ENCODE measurements at regions not wholly inside any gene's neighbourhood (a gene's known extent, or its start where the extent isn't known, plus 50 kb on each side); places are given as distances from the start of the nearest gene placed in this dataset.

- Mint-ChIP-seq H3K9me3 (no peaks in the 10 kb centered on the region), H3K36me3 (ENCODE audit: low read depth) (no peaks in the 10 kb centered on the region), H3K27ac (no peak overlapping the region), H3K4me3 (no peak overlapping the region), H3K4me1 (no peaks in the 10 kb centered on the region), H3K27me3 (no peaks in the 10 kb centered on the region)
- ChIA-PET CTCF (no interaction called here), POLR2A (no interaction called here)
- no peak for DNase-seq
Measured at GRCh38 chr9:4413856-4414255, 76.4 kb upstream of the SLC1A1 start.

GRCh38 chr9:4404156-4404555 is 86.1 kb upstream of the SLC1A1 start:
- CTCF ChIA-PET, result no interaction called here
- H3K36me3 Mint-ChIP-seq (ENCODE audit: low read depth), result peaks cover 2% of the 10 kb centered on the region
- peaks cover 2% of the 10 kb centered on the region for H3K27me3 Mint-ChIP-seq
- no peak overlapping the region for H3K4me3 Mint-ChIP-seq
- no peak for DNase-seq
- H3K9me3 Mint-ChIP-seq, result peaks cover 24% of the 10 kb centered on the region
- POLR2A ChIA-PET, result no interaction called here
- no peaks in the 10 kb centered on the region for H3K4me1 Mint-ChIP-seq
- H3K27ac Mint-ChIP-seq, result no peak overlapping the region

GRCh38 chr9:4402501-4402900 is 87.8 kb upstream of the SLC1A1 start:
- Mint-ChIP-seq H3K4me1 (no peaks in the 10 kb centered on the region), H3K27me3 (peaks cover 2% of the 10 kb centered on the region), H3K36me3 (ENCODE audit: low read depth) (peaks cover 2% of the 10 kb centered on the region), H3K4me3 (no peak overlapping the region), H3K27ac (no peak overlapping the region), H3K9me3 (peaks cover 24% of the 10 kb centered on the region)
- DNase-seq, result no peak
- CTCF ChIA-PET, result interaction anchor here (0.9 kb wide), 1 partner anchor 79 kb away, joined by 3 read pairs; no protein-coding TSS in a partner anchor
- POLR2A ChIA-PET, result no interaction called here

GRCh38 chr9:4400731-4401130 is 89.5 kb upstream of the SLC1A1 start:
- Mint-ChIP-seq H3K36me3 (ENCODE audit: low read depth) (peaks cover 2% of the 10 kb centered on the region), H3K4me1 (no peaks in the 10 kb centered on the region), H3K27me3 (peaks cover 4% of the 10 kb centered on the region), H3K27ac (no peak overlapping the region), H3K4me3 (no peak overlapping the region), H3K9me3 (peaks cover 21% of the 10 kb centered on the region)
- DNase-seq, result no peak
- ChIA-PET CTCF (interaction anchor here (0.5 to 0.7 kb wide), 2 partner anchors 34 to 60 kb away, joined by 3 read pairs; no protein-coding TSS in a partner anchor), POLR2A (no interaction called here)

GRCh38 chr9:4397917-4398316 is 92.4 kb upstream of the SLC1A1 start:
- ChIA-PET CTCF (no interaction called here), POLR2A (no interaction called here)
- Mint-ChIP-seq H3K27ac (no peak overlapping the region), H3K4me3 (no peak overlapping the region), H3K36me3 (ENCODE audit: low read depth) (peaks cover 2% of the 10 kb centered on the region), H3K9me3 (peaks cover 10% of the 10 kb centered on the region), H3K27me3 (peaks cover 2% of the 10 kb centered on the region), H3K4me1 (no peaks in the 10 kb centered on the region)
- no peak for DNase-seq

GRCh38 chr9:4393806-4394523 is 94.1 kb upstream of the GLIS3 start:
- POLR2A ChIA-PET, result no interaction called here
- no peaks in the 10 kb centered on the region for H3K9me3 Mint-ChIP-seq
- CTCF ChIA-PET, result interaction anchor here (1.1 kb wide), 1 partner anchor 12 kb away, joined by 3 read pairs; no protein-coding TSS in a partner anchor
- no peak for DNase-seq
- no peaks in the 10 kb centered on the region for H3K4me1 Mint-ChIP-seq
- H3K27ac Mint-ChIP-seq, result no peak overlapping the region
- peaks cover 2% of the 10 kb centered on the region for H3K27me3 Mint-ChIP-seq
- no peak overlapping the region for H3K4me3 Mint-ChIP-seq
- no peaks in the 10 kb centered on the region for H3K36me3 Mint-ChIP-seq (ENCODE audit: low read depth)

GRCh38 chr9:4389755-4390154 is 89.9 kb upstream of the GLIS3 start:
- CTCF ChIA-PET, result no interaction called here
- H3K4me1 Mint-ChIP-seq, result no peaks in the 10 kb centered on the region
- no peak overlapping the region for H3K4me3 Mint-ChIP-seq
- no peaks in the 10 kb centered on the region for H3K36me3 Mint-ChIP-seq (ENCODE audit: low read depth)
- H3K27me3 Mint-ChIP-seq, result no peaks in the 10 kb centered on the region
- H3K9me3 Mint-ChIP-seq, result no peaks in the 10 kb centered on the region
- no peak for DNase-seq
- POLR2A ChIA-PET, result no interaction called here
- no peak overlapping the region for H3K27ac Mint-ChIP-seq

GRCh38 chr9:4389003-4389402 is 89.1 kb upstream of the GLIS3 start:
- Mint-ChIP-seq H3K4me3 (no peak overlapping the region), H3K27ac (no peak overlapping the region), H3K36me3 (ENCODE audit: low read depth) (no peaks in the 10 kb centered on the region), H3K4me1 (no peaks in the 10 kb centered on the region), H3K27me3 (no peaks in the 10 kb centered on the region), H3K9me3 (no peaks in the 10 kb centered on the region)
- POLR2A ChIA-PET, result no interaction called here
- CTCF ChIA-PET, result interaction anchor here (0.7 kb wide), 1 partner anchor 287 kb away, joined by 4 read pairs; no protein-coding TSS in a partner anchor
- no peak for DNase-seq

- Mint-ChIP-seq H3K9me3 (no peaks in the 10 kb centered on the region), H3K4me1 (no peaks in the 10 kb centered on the region), H3K27me3 (no peaks in the 10 kb centered on the region), H3K27ac (no peak overlapping the region), H3K4me3 (no peak overlapping the region), H3K36me3 (ENCODE audit: low read depth) (no peaks in the 10 kb centered on the region)
- DNase-seq, result no peak
- ChIA-PET CTCF (interaction anchor here (0.6 to 1.1 kb wide), 2 partner anchors 11 to 797 kb away, joined by 3 read pairs; no protein-coding TSS in a partner anchor), POLR2A (no interaction called here)
Measured at GRCh38 chr9:4386819-4387218, 87.0 kb upstream of the GLIS3 start.

- DNase-seq, result no peak
- no peak overlapping the region for H3K27ac Mint-ChIP-seq
- no peak overlapping the region for H3K4me3 Mint-ChIP-seq
- no peaks in the 10 kb centered on the region for H3K9me3 Mint-ChIP-seq
- no peaks in the 10 kb centered on the region for H3K36me3 Mint-ChIP-seq (ENCODE audit: low read depth)
- no peaks in the 10 kb centered on the region for H3K27me3 Mint-ChIP-seq
- POLR2A ChIA-PET, result no interaction called here
- CTCF ChIA-PET, result no interaction called here
- no peaks in the 10 kb centered on the region for H3K4me1 Mint-ChIP-seq
Measured at GRCh38 chr9:4384750-4385149, 84.9 kb upstream of the GLIS3 start.

GRCh38 chr9:4382722-4383317 is 83.0 kb upstream of the GLIS3 start:
- no peak for DNase-seq

GRCh38 chr9:4381744-4382143 is 81.9 kb upstream of the GLIS3 start:
- Mint-ChIP-seq H3K4me1 (no peaks in the 10 kb centered on the region), H3K9me3 (no peaks in the 10 kb centered on the region), H3K36me3 (ENCODE audit: low read depth) (no peaks in the 10 kb centered on the region), H3K4me3 (no peak overlapping the region), H3K27me3 (no peaks in the 10 kb centered on the region), H3K27ac (no peak overlapping the region)
- DNase-seq, result no peak
- ChIA-PET POLR2A (no interaction called here), CTCF (interaction anchor here (0.6 to 0.7 kb wide), 2 partner anchors 13 to 190 kb away, joined by 3 read pairs; no protein-coding TSS in a partner anchor)

More at GRCh38 chr9:4382722-4383317, 83.0 kb upstream of the GLIS3 start:
- POLR2A ChIA-PET, result no interaction called here
- CTCF ChIA-PET, result interaction anchor here (0.7 kb wide), 1 partner anchor 191 kb away, joined by 3 read pairs; no protein-coding TSS in a partner anchor
- Mint-ChIP-seq H3K4me1 (no peaks in the 10 kb centered on the region), H3K9me3 (no peaks in the 10 kb centered on the region), H3K27me3 (no peaks in the 10 kb centered on the region), H3K36me3 (ENCODE audit: low read depth) (no peaks in the 10 kb centered on the region), H3K4me3 (no peak overlapping the region), H3K27ac (no peak overlapping the region)

- no peaks in the 10 kb centered on the region for H3K36me3 Mint-ChIP-seq (ENCODE audit: low read depth)
- no peak overlapping the region for H3K27ac Mint-ChIP-seq
- H3K27me3 Mint-ChIP-seq, result peaks cover 2% of the 10 kb centered on the region
- DNase-seq, result no peak
- POLR2A ChIA-PET, result no interaction called here
- CTCF ChIA-PET, result no interaction called here
- H3K4me3 Mint-ChIP-seq, result no peak overlapping the region
- no peaks in the 10 kb centered on the region for H3K4me1 Mint-ChIP-seq
- H3K9me3 Mint-ChIP-seq, result no peaks in the 10 kb centered on the region
Measured at GRCh38 chr9:4380406-4380805, 80.5 kb upstream of the GLIS3 start.

All from activated CD4-positive, alpha-beta T cell treated with anti-CD3 and anti-CD28 coated beads, Interleukin-2, amount 10 ng/mL, durations not matched to agents 7 days and 5 days (primary cell).